Motor neuron (in vitro differentiated cells): ENCODE measurements at regions not wholly inside any gene's neighbourhood (a gene's known extent, or its start where the extent isn't known, plus 50 kb on each side); places are given as distances from the start of the nearest gene placed in this dataset.

Source experiments
- ATAC-seq, 8 experiments: fragments of 200-7000 bp; cut with Tn5 transposase; replicated peaks in 6 of 8; 2 replicates each; pipeline ENCODE4 v1.8.0; 2021; ENCODE audit warnings: mild to moderate bottlenecking in 8 of 8, moderate library complexity in 8 of 8
- H3K27ac ChIP-seq, 2 donors: fragments of 250-450 bp; sonication (Bioruptor Pico); 2 replicates each; pipeline ENCODE4 v1.9.0; 2021; ENCODE audit warnings: antibody characterized with exemption in 2 of 2, mild to moderate bottlenecking in 2 of 2, moderate library complexity in 1 of 2
- H3K4me1 ChIP-seq, 2 donors: fragments of 250-450 bp; sonication (Bioruptor Pico); replicated peaks in 1 of 2; 2 replicates each; pipeline ENCODE4 v1.6.1; 2021; ENCODE audit warnings: antibody characterized with exemption in 2 of 2, mild to moderate bottlenecking in 2 of 2, moderate library complexity in 1 of 2
- H3K4me3 ChIP-seq, 5 donors: fragments of 250-450 bp; sonication (Bioruptor Pico); 2 replicates each; pipeline ENCODE4 v1.9.0; 2021; ENCODE audit warnings: antibody characterized with exemption in 5 of 5, mild to moderate bottlenecking in 5 of 5, moderate library complexity in 4 of 5
- WGBS, 10 experiments: fragments of 450-650 bp; shearing (Covaris generic); methylation state at CpG; one replicate each; pipeline ENCODE4 v1.0.0; 2022; 5-methylcytosine and 5-hydroxymethylcytosine counted together
- in situ Hi-C, 9 experiments: fragments of 400-800 bp; cut with MboI; loops; one replicate each; pipeline ENCODE4 v1.15.0; 2021; ENCODE audit warnings: low sequenced_read_pairs in 9 of 9, low pct_unique_long_range_greater_than_20kb in 2 of 9; ENCODE audit not compliant: unreplicated experiment in 9 of 9

- WGBS, 10 experiments, result 51 to 100% (median 93%) methylated on average over 1 to 5 of the region's 9 CpGs; no CpG with 5 or more reads in 2 of the 10 experiments
- in situ Hi-C loops, result no loop called here
- ATAC-seq, result no peak
- no peaks in the 10 kb centered on the region for H3K4me1 ChIP-seq
- H3K27ac ChIP-seq, result no peak overlapping the region
- no peak overlapping the region for H3K4me3 ChIP-seq
These were observed 1372.8 kb upstream of the CDH2 start for GRCh38 chr18:29549759-29550158.

GRCh38 chr18:29547626-29548025, 1370.7 kb upstream of the CDH2 start:
- in situ Hi-C loops, result no loop called here

GRCh38 chr18:29540548-29540947, 1363.6 kb upstream of the CDH2 start:
- no peaks in the 10 kb centered on the region for H3K4me1 ChIP-seq
- WGBS, 10 experiments, result 0 to 100% (median 87%) methylated on average over 1 to 2 of the region's 2 CpGs
- no peak for ATAC-seq
- no peak overlapping the region for H3K27ac ChIP-seq
- no peak overlapping the region for H3K4me3 ChIP-seq
- in situ Hi-C loops, result no loop called here

More at GRCh38 chr18:29547626-29548025, 1370.7 kb upstream of the CDH2 start:
- Histone ChIP-seq H3K4me3 (no peak overlapping the region), H3K4me1 (no peaks in the 10 kb centered on the region), H3K27ac (no peak overlapping the region)
- ATAC-seq, result peak in 2 of 8 experiments; percentile 41 to 60

- no peak for ATAC-seq
- no peak overlapping the region for H3K4me3 ChIP-seq
- no peaks in the 10 kb centered on the region for H3K4me1 ChIP-seq
- in situ Hi-C loops, result no loop called here
- no peak overlapping the region for H3K27ac ChIP-seq
These were observed 1354.8 kb upstream of the CDH2 start for GRCh38 chr18:29531746-29532145.

- Histone ChIP-seq H3K4me3 (no peak overlapping the region), H3K4me1 (no peaks in the 10 kb centered on the region), H3K27ac (no peak overlapping the region)
- no peak for ATAC-seq
- WGBS, 10 experiments, result 21 to 98% (median 86%) methylated on average over 2 to 3 of the region's 3 CpGs; no CpG with 5 or more reads in 1 of the 10 experiments
- in situ Hi-C loops, result no loop called here
These were observed 1346.4 kb upstream of the CDH2 start for GRCh38 chr18:29523371-29523770.

GRCh38 chr18:29512761-29513160, 1335.8 kb upstream of the CDH2 start:
- in situ Hi-C loops, result no loop called here
- Histone ChIP-seq H3K4me3 (no peak overlapping the region), H3K4me1 (no peaks in the 10 kb centered on the region), H3K27ac (no peak overlapping the region)
- no peak for ATAC-seq
- WGBS, 10 experiments, result 20 to 83% (median 66%) methylated on average over 1 to 3 of the region's 3 CpGs; no CpG with 5 or more reads in 5 of the 10 experiments

GRCh38 chr18:29512203-29512602, 1335.3 kb upstream of the CDH2 start:
- H3K27ac ChIP-seq, result no peak overlapping the region
- H3K4me1 ChIP-seq, result no peaks in the 10 kb centered on the region
- in situ Hi-C loops, result no loop called here
- no peak for ATAC-seq
- no peak overlapping the region for H3K4me3 ChIP-seq

- peak in 4 of 8 experiments; percentile 39 to 94 (median 81) for ATAC-seq
- in situ Hi-C loops, result no loop called here
- no peak overlapping the region for H3K27ac ChIP-seq
- no peak overlapping the region for H3K4me3 ChIP-seq
- no peaks in the 10 kb centered on the region for H3K4me1 ChIP-seq
- WGBS, 10 experiments, result 4 to 92% (median 58%) methylated on average over 1 to 3 of the region's 3 CpGs
These were observed 1325.0 kb upstream of the CDH2 start for GRCh38 chr18:29501952-29502351.

- 17 to 100% (median 71%) methylated on average over 1 to 2 of the region's 2 CpGs for WGBS, 10 experiments
- no peak overlapping the region for H3K4me3 ChIP-seq
- no peak overlapping the region for H3K27ac ChIP-seq
- peaks cover 0 to 6% of the 10 kb centered on the region in 2 donors for H3K4me1 ChIP-seq
- in situ Hi-C loops, result no loop called here
- no peak for ATAC-seq
These were observed 1319.3 kb upstream of the CDH2 start for GRCh38 chr18:29496152-29496680.

GRCh38 chr18:29494371-29494770, 1317.4 kb upstream of the CDH2 start:
- Histone ChIP-seq H3K4me3 (no peak overlapping the region), H3K4me1 (peaks cover 0 to 6% of the 10 kb centered on the region in 2 donors), H3K27ac (no peak overlapping the region)
- ATAC-seq, result no peak
- in situ Hi-C loops, result no loop called here

- H3K4me1 ChIP-seq, result peaks cover 0 to 6% of the 10 kb centered on the region in 2 donors
- H3K4me3 ChIP-seq, result no peak overlapping the region
- H3K27ac ChIP-seq, result no peak overlapping the region
- ATAC-seq, result no peak
- WGBS, 10 experiments, result 15 to 100% (median 69%) methylated on average over 1 to 2 of the region's 2 CpGs; no CpG with 5 or more reads in 1 of the 10 experiments
- in situ Hi-C loops, result no loop called here
These were observed 1315.0 kb upstream of the CDH2 start for GRCh38 chr18:29491907-29492306.

- H3K27ac ChIP-seq, result no peak overlapping the region
- no peak overlapping the region for H3K4me3 ChIP-seq
- 15 to 100% (median 76%) methylated on average over 1 to 2 of the region's 2 CpGs; no CpG with 5 or more reads in 3 of the 10 experiments for WGBS, 10 experiments
- no peak for ATAC-seq
- in situ Hi-C loops, result no loop called here
- H3K4me1 ChIP-seq, result no peaks in the 10 kb centered on the region
These were observed 1311.7 kb upstream of the CDH2 start for GRCh38 chr18:29488617-29489016.

GRCh38 chr18:29465526-29465925, 1288.6 kb upstream of the CDH2 start:
- Histone ChIP-seq H3K4me3 (no peak overlapping the region), H3K4me1 (no peaks in the 10 kb centered on the region), H3K27ac (no peak overlapping the region)
- in situ Hi-C loops, result no loop called here
- no peak for ATAC-seq

- ATAC-seq, result peak in 2 of 8 experiments; percentile 34 to 62
- H3K27ac ChIP-seq, result no peak overlapping the region
- in situ Hi-C loops, result no loop called here
- no peak overlapping the region for H3K4me3 ChIP-seq
- no peaks in the 10 kb centered on the region for H3K4me1 ChIP-seq
These were observed 1283.0 kb upstream of the CDH2 start for GRCh38 chr18:29459972-29460371.
